ENCODE measurements at regions not wholly inside any gene's neighbourhood (a gene's known extent, or its start where the extent isn't known, plus 50 kb on each side); places are given as distances from the start of the nearest gene placed in this dataset.

DNA sequence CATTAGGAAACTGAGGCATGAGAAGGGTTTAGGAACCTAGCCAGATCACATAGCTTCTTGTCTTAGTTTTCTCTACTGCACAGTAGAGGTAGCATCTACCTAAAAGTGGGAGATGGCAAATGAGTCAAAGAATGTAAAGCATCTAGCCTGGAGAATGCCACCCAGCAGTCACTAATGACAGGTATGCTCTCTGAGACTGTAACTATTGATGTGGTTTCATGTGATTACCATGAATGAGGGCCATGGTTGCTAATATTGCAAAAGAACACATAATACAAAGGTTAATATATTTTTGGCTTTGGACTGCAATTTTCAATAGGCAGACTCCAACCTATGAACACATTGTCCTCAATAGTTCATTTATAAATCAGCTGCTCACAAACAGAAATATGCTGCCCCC, 389.9 kb downstream of the GRIN2B start:
- TF ChIP-seq CTCF (IDR thresholded peaks at IDR 0.05), result no peak
- no peak for TF ChIP-seq HDAC2 (IDR thresholded peaks at IDR 0.05)
- TF ChIP-seq, protein P1, sequence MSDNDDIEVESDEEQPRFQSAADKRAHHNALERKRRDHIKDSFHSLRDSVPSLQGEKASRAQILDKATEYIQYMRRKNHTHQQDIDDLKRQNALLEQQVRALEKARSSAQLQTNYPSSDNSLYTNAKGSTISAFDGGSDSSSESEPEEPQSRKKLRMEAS (IDR thresholded peaks at IDR 0.05), result no peak
- TF ChIP-seq, protein P2, sequence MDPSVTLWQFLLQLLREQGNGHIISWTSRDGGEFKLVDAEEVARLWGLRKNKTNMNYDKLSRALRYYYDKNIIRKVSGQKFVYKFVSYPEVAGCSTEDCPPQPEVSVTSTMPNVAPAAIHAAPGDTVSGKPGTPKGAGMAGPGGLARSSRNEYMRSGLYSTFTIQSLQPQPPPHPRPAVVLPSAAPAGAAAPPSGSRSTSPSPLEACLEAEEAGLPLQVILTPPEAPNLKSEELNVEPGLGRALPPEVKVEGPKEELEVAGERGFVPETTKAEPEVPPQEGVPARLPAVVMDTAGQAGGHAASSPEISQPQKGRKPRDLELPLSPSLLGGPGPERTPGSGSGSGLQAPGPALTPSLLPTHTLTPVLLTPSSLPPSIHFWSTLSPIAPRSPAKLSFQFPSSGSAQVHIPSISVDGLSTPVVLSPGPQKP (IDR thresholded peaks at IDR 0.05; ENCODE audit: low read depth, low read length), result no peak
- TF ChIP-seq POLR2A (IDR thresholded peaks at IDR 0.05; ENCODE audit: low read length), result no peak
- no peak for TF ChIP-seq REST (IDR thresholded peaks at IDR 0.05)
- TF ChIP-seq EP300 (IDR thresholded peaks at IDR 0.05), result no peak
- no peak for TF ChIP-seq RAD21 (conservative IDR thresholded peaks at IDR 0.05 in 1 of 2, IDR thresholded peaks at IDR 0.05 in 1 of 2)
- TF ChIP-seq CEBPB (IDR thresholded peaks at IDR 0.05), result no peak
- no peak for TF ChIP-seq NR3C1 (IDR thresholded peaks at IDR 0.05)
- TF ChIP-seq SREBF2 (IDR thresholded peaks at IDR 0.05), result no peak
- TF ChIP-seq E2F6 (IDR thresholded peaks at IDR 0.05; ENCODE audit: borderline replicate concordance, low read depth), result no peak

Measured in A549 (cell line).